Astrocyte (in vitro differentiated cells and primary cell): ENCODE measurements at regions not wholly inside any gene's neighbourhood (a gene's known extent, or its start where the extent isn't known, plus 50 kb on each side); places are given as distances from the start of the nearest gene placed in this dataset.

ENCODE experiments used
- DNase-seq: peaks from one replicate; pipeline ENCODE4 v3.0.0-alpha.2; 2010; ENCODE audit warnings: low read depth
- FAIRE-seq: peaks from 2 replicates; lab custom pipeline; 2011; peaks lifted over from hg19 to GRCh38; lab: Jason Lieb, UNC
- H2AFZ ChIP-seq: 2 replicates; pipeline ENCODE4 v1.6.0; 2012; ENCODE audit warnings: low read depth, low read length, inconsistent platforms
- H3K27ac ChIP-seq: 2 replicates; pipeline ENCODE4 v1.5.1; 2011; ENCODE audit warnings: low read depth, low read length, inconsistent platforms
- H3K27me3 ChIP-seq: 2 replicates; pipeline ENCODE4 v1.6.0; 2011; ENCODE audit warnings: low read length, inconsistent platforms; ENCODE audit not compliant: insufficient read depth
- H3K36me3 ChIP-seq: 2 replicates; pipeline ENCODE4 v1.5.1; 2011; ENCODE audit warnings: low read length, inconsistent platforms; ENCODE audit not compliant: insufficient read depth
- H3K4me1 ChIP-seq: 2 replicates; pipeline ENCODE4 v1.5.1; 2011; ENCODE audit warnings: low read length, inconsistent platforms; ENCODE audit not compliant: insufficient read depth
- H3K4me2 ChIP-seq: 2 replicates; pipeline ENCODE4 v1.6.0; 2012; ENCODE audit warnings: low read length, inconsistent platforms
- H3K4me3 ChIP-seq: 2 replicates; pipeline ENCODE4 v1.5.1; 2011; ENCODE audit warnings: low read depth, mild to moderate bottlenecking, low read length, inconsistent platforms; ENCODE audit not compliant: insufficient read depth
- H3K79me2 ChIP-seq: 2 replicates; pipeline ENCODE4 v1.6.0; 2012; ENCODE audit warnings: mild to moderate bottlenecking, low read length, inconsistent platforms; ENCODE audit not compliant: insufficient read depth
- H3K9ac ChIP-seq: 2 replicates; pipeline ENCODE4 v1.6.0; 2012; ENCODE audit warnings: mild to moderate bottlenecking, low read length, inconsistent platforms
- H3K9me3 ChIP-seq: 2 replicates; pipeline ENCODE4 v1.5.1; 2012; ENCODE audit warnings: low read depth, mild to moderate bottlenecking, low read length, inconsistent platforms; ENCODE audit not compliant: insufficient read depth
- H4K20me1 ChIP-seq: 2 replicates; pipeline ENCODE4 v1.6.0; 2012; ENCODE audit warnings: low read length, inconsistent platforms; ENCODE audit not compliant: insufficient read depth
- H3K27ac Mint-ChIP-seq: one replicate; pipeline ENCODE4 v1.8.0; 2021; ENCODE audit warnings: mild to moderate bottlenecking, mixed read lengths; ENCODE audit not compliant: unreplicated experiment
- H3K27me3 Mint-ChIP-seq: one replicate; pipeline ENCODE4 v1.8.0; 2021; ENCODE audit warnings: low read depth, mixed read lengths; ENCODE audit not compliant: unreplicated experiment
- H3K36me3 Mint-ChIP-seq: one replicate; pipeline ENCODE4 v1.8.0; 2021; ENCODE audit warnings: low read depth, mixed read lengths; ENCODE audit not compliant: unreplicated experiment
- H3K4me1 Mint-ChIP-seq: one replicate; pipeline ENCODE4 v1.8.0; 2021; ENCODE audit warnings: low read depth, mixed read lengths; ENCODE audit not compliant: unreplicated experiment
- H3K4me3 Mint-ChIP-seq: one replicate; pipeline ENCODE4 v1.8.0; 2021; ENCODE audit warnings: mild to moderate bottlenecking, moderate library complexity, mixed read lengths; ENCODE audit not compliant: unreplicated experiment
- H3K9me3 Mint-ChIP-seq: one replicate; pipeline ENCODE4 v1.8.0; 2021; ENCODE audit warnings: mild to moderate bottlenecking, mixed read lengths; ENCODE audit not compliant: unreplicated experiment
- CTCF ChIP-seq: IDR thresholded peaks from 2 replicates; pipeline ENCODE4 v1.5.1; 2011; ENCODE audit warnings: low read depth, mild to moderate bottlenecking, inconsistent platforms, low read length, moderate library complexity; ENCODE audit not compliant: insufficient read depth
- EZH2 ChIP-seq: IDR thresholded peaks from 2 replicates; pipeline ENCODE4 v1.6.1; 2012; ENCODE audit warnings: mild to moderate bottlenecking, low read length, inconsistent platforms; ENCODE audit not compliant: insufficient read depth

- no peaks in the 10 kb centered on the region for H3K36me3 Mint-ChIP-seq
- no peak overlapping the region for H3K27ac ChIP-seq
- H3K27me3 Mint-ChIP-seq = no peaks in the 10 kb centered on the region
- H2AFZ ChIP-seq = no peak overlapping the region
- TF ChIP-seq CTCF (no peak), EZH2 (no peak)
- no peak overlapping the region for H3K4me3 Mint-ChIP-seq
- no peak overlapping the region for H3K4me3 ChIP-seq
- H3K79me2 ChIP-seq = no peaks in the 10 kb centered on the region
- H3K27ac Mint-ChIP-seq = no peak overlapping the region
- H3K9ac ChIP-seq = no peak overlapping the region
- no peaks in the 10 kb centered on the region for H3K9me3 ChIP-seq
- no peaks in the 10 kb centered on the region for H3K4me1 Mint-ChIP-seq
- H3K9me3 Mint-ChIP-seq = no peaks in the 10 kb centered on the region
- no peaks in the 10 kb centered on the region for H3K4me1 ChIP-seq
- H3K27me3 ChIP-seq = no peaks in the 10 kb centered on the region
- DNase-seq (no peak), FAIRE-seq (no peak)
- no peak overlapping the region for H3K4me2 ChIP-seq
- H4K20me1 ChIP-seq = no peaks in the 10 kb centered on the region
- no peaks in the 10 kb centered on the region for H3K36me3 ChIP-seq
Observed at GRCh38 chr1:79287982-79288381, 281.5 kb upstream of the ADGRL4 start.

- DNase-seq (no peak), FAIRE-seq (no peak)
- TF ChIP-seq CTCF = no peak
- TF ChIP-seq EZH2 = no peak
- H3K27ac ChIP-seq = no peak overlapping the region
- H3K4me1 ChIP-seq = no peaks in the 10 kb centered on the region
- H3K9me3 Mint-ChIP-seq = no peaks in the 10 kb centered on the region
- no peaks in the 10 kb centered on the region for H3K27me3 Mint-ChIP-seq
- no peaks in the 10 kb centered on the region for H3K36me3 ChIP-seq
- no peak overlapping the region for H3K4me2 ChIP-seq
- no peak overlapping the region for H3K4me3 ChIP-seq
- no peaks in the 10 kb centered on the region for H3K9me3 ChIP-seq
- no peaks in the 10 kb centered on the region for H4K20me1 ChIP-seq
- no peaks in the 10 kb centered on the region for H3K36me3 Mint-ChIP-seq
- H3K9ac ChIP-seq = no peak overlapping the region
- no peaks in the 10 kb centered on the region for H3K4me1 Mint-ChIP-seq
- no peak overlapping the region for H3K27ac Mint-ChIP-seq
- H2AFZ ChIP-seq = no peak overlapping the region
- no peaks in the 10 kb centered on the region for H3K27me3 ChIP-seq
- no peaks in the 10 kb centered on the region for H3K79me2 ChIP-seq
- no peak overlapping the region for H3K4me3 Mint-ChIP-seq
Observed at GRCh38 chr1:79285667-79286066, 279.1 kb upstream of the ADGRL4 start.

GRCh38 chr1:79283451-79283850 lies 276.9 kb upstream of the ADGRL4 start:
- H3K27ac Mint-ChIP-seq = no peak overlapping the region
- H3K9ac ChIP-seq = no peak overlapping the region
- no peaks in the 10 kb centered on the region for H3K4me1 Mint-ChIP-seq
- H3K36me3 Mint-ChIP-seq = no peaks in the 10 kb centered on the region
- H3K27me3 Mint-ChIP-seq = no peaks in the 10 kb centered on the region
- no peaks in the 10 kb centered on the region for H4K20me1 ChIP-seq
- no peak overlapping the region for H3K4me3 Mint-ChIP-seq
- no peaks in the 10 kb centered on the region for H3K4me1 ChIP-seq
- H3K27ac ChIP-seq = no peak overlapping the region
- H3K36me3 ChIP-seq = no peaks in the 10 kb centered on the region
- DNase-seq (no peak), FAIRE-seq (no peak)
- no peaks in the 10 kb centered on the region for H3K79me2 ChIP-seq
- no peaks in the 10 kb centered on the region for H3K9me3 Mint-ChIP-seq
- no peak overlapping the region for H2AFZ ChIP-seq
- H3K4me2 ChIP-seq = no peak overlapping the region
- no peak overlapping the region for H3K4me3 ChIP-seq
- TF ChIP-seq CTCF (no peak), EZH2 (no peak)
- H3K27me3 ChIP-seq = no peaks in the 10 kb centered on the region
- H3K9me3 ChIP-seq = no peaks in the 10 kb centered on the region
